ENCODE measurements at regions not wholly inside any gene's neighbourhood (a gene's known extent, or its start where the extent isn't known, plus 50 kb on each side); places are given as distances from the start of the nearest gene placed in this dataset.

GRCh38 chr16:48067388-48067787 lies 88.4 kb downstream of the ABCC12 start:
- TF ChIP-seq NANOG (IDR thresholded peaks at IDR 0.05; ENCODE audit: borderline replicate concordance) (no peak), CTCF (conservative IDR thresholded peaks at IDR 0.05; ENCODE audit: low read depth in 2 of 2) (no peak), POLR2AphosphoS5 (IDR thresholded peaks at IDR 0.05; ENCODE audit: low read depth) (no peak), CREB1 (CRISPR knock-in tag; IDR thresholded peaks at IDR 0.05; ENCODE audit: low read depth) (no peak), EZH2 (IDR thresholded peaks at IDR 0.05; ENCODE audit: low read depth, unreplicated experiment) (no peak), EZH2phosphoT487 (IDR thresholded peaks at IDR 0.05; ENCODE audit: unreplicated experiment) (no peak), REST (IDR thresholded peaks at IDR 0.05; ENCODE audit: unreplicated experiment) (no peak), ZNF331 (CRISPR knock-in tag; IDR thresholded peaks at IDR 0.05; ENCODE audit: low read depth) (no peak)
